Endothelial cell of umbilical vein (primary cell): ENCODE measurements at regions not wholly inside any gene's neighbourhood (a gene's known extent, or its start where the extent isn't known, plus 50 kb on each side); places are given as distances from the start of the nearest gene placed in this dataset.

ENCODE experiments used
- BruUV-seq: library from RNA; stranded (reverse); fragments of 400-500 nt; replicated peaks from 2 replicates; lab custom pipeline; 2021; lab: Mats Ljungman, UMichigan
- CTCF ChIA-PET: fragments of 300-600, 350-600 bp; sonication (Branson Sonifier 250); formaldehyde crosslinking; loops from one replicate; lab custom pipeline; 2021; ENCODE audit warnings: antibody characterized with exemption, inconsistent platforms; lab: Charles Lee
- POLR2A ChIA-PET: fragments of 300-600, 350-600 bp; sonication (Branson Sonifier 250); formaldehyde crosslinking; loops from one replicate; lab custom pipeline; 2021; ENCODE audit warnings: antibody characterized with exemption, inconsistent platforms; lab: Charles Lee
- DNase-seq: peaks from one replicate; pipeline ENCODE4 v3.0.0-alpha.2; 2011; ENCODE audit warnings: low read depth, low spot score
- FAIRE-seq: peaks from 2 replicates; lab custom pipeline; 2011; peaks lifted over from hg19 to GRCh38; lab: Jason Lieb, UNC
- H2AFZ ChIP-seq: 2 replicates; pipeline ENCODE4 v1.6.0; 2012; ENCODE audit warnings: low read depth, low read length, control low read depth, inconsistent platforms
- H3K27ac ChIP-seq: 2 replicates; pipeline ENCODE4 v1.5.1; 2011; ENCODE audit warnings: low read depth, mild to moderate bottlenecking, control low read depth, low read length, moderate library complexity; ENCODE audit not compliant: insufficient read depth
- H3K27me3 ChIP-seq, 2 experiments: 2 replicates each; pipeline versions ENCODE4 v1.6.0 to v1.6.1; 2011; ENCODE audit warnings: low read length in 2 of 2, mixed read lengths in 1 of 2; ENCODE audit not compliant: control insufficient read depth in 2 of 2, insufficient read depth in 2 of 2
- H3K36me3 ChIP-seq, 2 experiments: 2 replicates in 1 of 2; 3 replicates in 1 of 2; pipeline ENCODE4 v1.5.1; 2011; ENCODE audit warnings: low read length in 2 of 2, mild to moderate bottlenecking in 1 of 2, moderate library complexity in 1 of 2; ENCODE audit not compliant: control insufficient read depth in 2 of 2, insufficient read depth in 2 of 2; ENCODE audit errors: extremely low read depth in 1 of 2
- H3K4me1 ChIP-seq: 3 replicates; pipeline ENCODE4 v1.5.1; 2011; ENCODE audit warnings: mild to moderate bottlenecking, low read length; ENCODE audit not compliant: control insufficient read depth, insufficient read depth; ENCODE audit errors: extremely low read depth
- H3K4me2 ChIP-seq: 2 replicates; pipeline ENCODE4 v1.6.1; 2011; ENCODE audit warnings: low read length, control low read depth, mixed read lengths; ENCODE audit not compliant: insufficient read depth
- H3K4me3 ChIP-seq, 3 experiments: fragments of 200-600 bp in 1 of 3; sonication (generic), shearing (Covaris generic) in 1 of 3; replicated peaks in 1 of 3; 2 replicates each; pipeline ENCODE4 v1.5.1; 2011 to 2016; ENCODE audit warnings: control low read depth in 3 of 3, low read length in 3 of 3, mild to moderate bottlenecking in 2 of 3, inconsistent platforms in 1 of 3, low read depth in 1 of 3, moderate library complexity in 1 of 3; ENCODE audit not compliant: insufficient read depth in 1 of 3
- H3K79me2 ChIP-seq: 2 replicates; pipeline ENCODE4 v1.6.0; 2012; ENCODE audit warnings: low read length, inconsistent platforms; ENCODE audit not compliant: control insufficient read depth, insufficient read depth
- H3K9ac ChIP-seq: replicated peaks from 2 replicates; pipeline ENCODE3; 2011; ENCODE audit warnings: low read length, control low read depth; ENCODE audit not compliant: insufficient read depth; ENCODE audit errors: extremely low read depth
- H3K9me1 ChIP-seq: replicated peaks from 3 replicates; pipeline ENCODE4 v1.6.0; 2011; ENCODE audit warnings: mild to moderate bottlenecking, low read length; ENCODE audit not compliant: control insufficient read depth, insufficient read depth; ENCODE audit errors: extremely low read depth
- H3K9me3 ChIP-seq: replicated peaks from 2 replicates; pipeline ENCODE4 v1.5.1; 2012; ENCODE audit warnings: low read length, inconsistent platforms; ENCODE audit not compliant: control insufficient read depth, insufficient read depth
- H4K20me1 ChIP-seq: replicated peaks from 2 replicates; pipeline ENCODE3; 2011; ENCODE audit warnings: mild to moderate bottlenecking, low read length; ENCODE audit not compliant: control insufficient read depth, insufficient read depth; ENCODE audit errors: extremely low read depth
- GATA2 ChIP-seq: IDR thresholded peaks from 2 replicates; pipeline ENCODE4 v1.7.0; 2011; ENCODE audit warnings: low read depth, mild to moderate bottlenecking, moderate library complexity, mixed read lengths, low read length; ENCODE audit not compliant: insufficient read length, insufficient read depth
- JUN ChIP-seq: IDR thresholded peaks from 2 replicates; pipeline ENCODE4 v1.6.1; 2011; ENCODE audit warnings: borderline replicate concordance, low read depth; ENCODE audit not compliant: insufficient read length, insufficient read depth
- MYC ChIP-seq: IDR thresholded peaks from one replicate; pipeline ENCODE4 v1.6.1; 2011; ENCODE audit warnings: mild to moderate bottlenecking, low read depth, low read length
- POLR2A ChIP-seq: IDR thresholded peaks from 2 replicates; pipeline ENCODE4 v1.6.1; 2012; ENCODE audit warnings: low read depth, mild to moderate bottlenecking, control low read depth, low read length
- POLR2AphosphoS5 ChIP-seq: IDR thresholded peaks from 2 replicates; pipeline ENCODE4 v1.6.1; 2012; ENCODE audit warnings: low read depth, mild to moderate bottlenecking, control low read depth, low read length, moderate library complexity; ENCODE audit not compliant: insufficient read depth
- dilution Hi-C: fragments of 300-500 bp; cut with MboI; formaldehyde crosslinking; loops from one replicate; pipeline ENCODE4 v1.15.0; 2019; ENCODE audit warnings: low sequenced_read_pairs; ENCODE audit not compliant: extremely low pct_ligation_motif_present
- intact Hi-C: fragments of 100-400 bp; cut with micrococcal nuclease; formaldehyde crosslinking; loops from one replicate; pipeline ENCODE4 v1.10.0; 2022
- TF ChIP-seq, protein P1 (sequence below), 2 donors: IDR thresholded peaks; 1 replicate in 1 of 2; 2 replicates in 1 of 2; pipeline ENCODE4 v1.5.1; 2011; ENCODE audit warnings: low read length in 2 of 2, mild to moderate bottlenecking in 2 of 2, moderate library complexity in 2 of 2, control low read depth in 1 of 2, inconsistent platforms in 1 of 2, low read depth in 1 of 2; ENCODE audit not compliant: insufficient read depth in 1 of 2; ENCODE audit errors: extremely low read depth in 1 of 2

DNA sequence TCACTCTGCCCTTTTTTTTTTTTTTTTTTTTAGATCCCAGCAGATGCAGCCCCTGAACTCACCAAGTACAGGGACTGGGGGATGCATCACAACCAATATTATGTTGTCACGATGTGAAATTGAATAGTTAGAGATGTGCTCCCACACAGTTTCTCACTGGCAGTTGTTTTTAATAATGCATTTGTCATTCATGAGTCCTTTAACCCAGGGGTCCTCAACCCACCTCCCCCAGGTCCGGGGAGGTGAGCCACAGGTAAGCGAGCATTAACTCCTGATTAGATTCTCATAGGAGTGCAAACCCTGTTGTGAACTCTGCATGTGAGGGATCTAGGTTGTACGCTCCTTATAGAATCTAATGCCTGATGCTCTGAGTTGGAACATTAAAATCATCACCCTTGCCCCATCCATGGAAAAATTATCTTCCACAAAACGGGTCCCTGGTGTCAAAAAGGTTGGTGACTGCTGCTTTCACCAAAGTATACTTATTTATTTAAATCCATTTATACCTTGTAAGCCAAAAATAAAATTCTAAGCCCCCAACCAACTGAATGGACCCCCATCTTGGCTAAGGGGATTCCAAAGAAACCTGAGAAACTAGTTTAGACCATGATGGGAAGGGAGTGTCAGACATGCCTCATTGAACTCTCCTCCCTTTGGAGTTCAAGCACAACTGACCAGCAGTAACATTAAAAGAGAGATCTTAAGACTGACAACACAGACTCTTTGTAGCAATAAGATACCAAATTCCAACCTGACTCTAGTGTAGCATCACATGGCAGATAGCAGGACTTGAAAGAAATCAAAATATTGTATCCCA, 119.3 kb upstream of the ATP1A1 start:
- H3K9me3 ChIP-seq: no peaks in the 10 kb centered on the region
- TF ChIP-seq POLR2A: no peak
- TF ChIP-seq, protein P1, sequence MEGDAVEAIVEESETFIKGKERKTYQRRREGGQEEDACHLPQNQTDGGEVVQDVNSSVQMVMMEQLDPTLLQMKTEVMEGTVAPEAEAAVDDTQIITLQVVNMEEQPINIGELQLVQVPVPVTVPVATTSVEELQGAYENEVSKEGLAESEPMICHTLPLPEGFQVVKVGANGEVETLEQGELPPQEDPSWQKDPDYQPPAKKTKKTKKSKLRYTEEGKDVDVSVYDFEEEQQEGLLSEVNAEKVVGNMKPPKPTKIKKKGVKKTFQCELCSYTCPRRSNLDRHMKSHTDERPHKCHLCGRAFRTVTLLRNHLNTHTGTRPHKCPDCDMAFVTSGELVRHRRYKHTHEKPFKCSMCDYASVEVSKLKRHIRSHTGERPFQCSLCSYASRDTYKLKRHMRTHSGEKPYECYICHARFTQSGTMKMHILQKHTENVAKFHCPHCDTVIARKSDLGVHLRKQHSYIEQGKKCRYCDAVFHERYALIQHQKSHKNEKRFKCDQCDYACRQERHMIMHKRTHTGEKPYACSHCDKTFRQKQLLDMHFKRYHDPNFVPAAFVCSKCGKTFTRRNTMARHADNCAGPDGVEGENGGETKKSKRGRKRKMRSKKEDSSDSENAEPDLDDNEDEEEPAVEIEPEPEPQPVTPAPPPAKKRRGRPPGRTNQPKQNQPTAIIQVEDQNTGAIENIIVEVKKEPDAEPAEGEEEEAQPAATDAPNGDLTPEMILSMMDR (IDR thresholded peaks at IDR 0.05; ENCODE audit: extremely low read depth in 1 of 2, insufficient read depth in 1 of 2, low read depth in 1 of 2, low read length in 2 of 2): no peak
- TF ChIP-seq GATA2: no peak
- TF ChIP-seq POLR2AphosphoS5: no peak
- no peak for TF ChIP-seq MYC
- TF ChIP-seq JUN: no peak
- no peaks in the 10 kb centered on the region for H3K4me1 ChIP-seq
- no peaks in the 10 kb centered on the region for H3K9me1 ChIP-seq
- ChIA-PET CTCF (no interaction called here), POLR2A (no interaction called here)
- no peaks in the 10 kb centered on the region for H3K36me3 ChIP-seq
- H3K27me3 ChIP-seq: no peaks in the 10 kb centered on the region
- no peak for DNase-seq
- H4K20me1 ChIP-seq: no peaks in the 10 kb centered on the region
- H3K27ac ChIP-seq: no peak overlapping the region
- H3K4me2 ChIP-seq: no peak overlapping the region
- H2AFZ ChIP-seq: no peak overlapping the region
- no peak overlapping the region for H3K4me3 ChIP-seq
- FAIRE-seq: no peak
- no peaks in the 10 kb centered on the region for H3K79me2 ChIP-seq
- BruUV-seq: no TSS peak
- dilution Hi-C loops (no loop called here), intact Hi-C loops (no loop called here)
- no peak overlapping the region for H3K9ac ChIP-seq
